H1 (cell line): ENCODE measurements at regions not wholly inside any gene's neighbourhood (a gene's known extent, or its start where the extent isn't known, plus 50 kb on each side); places are given as distances from the start of the nearest gene placed in this dataset.

ENCODE experiments used
- CTCF ChIA-PET: fragments of 300-600 bp; sonication (Branson Sonifier 250); formaldehyde crosslinking; loops from one replicate; lab custom pipeline; 2021; ENCODE audit not compliant: partially characterized antibody; lab: Charles Lee
- POLR2A ChIA-PET: fragments of 300-600 bp; sonication (Branson Sonifier 250); formaldehyde crosslinking; loops from one replicate; lab custom pipeline; 2021; ENCODE audit warnings: inconsistent platforms; ENCODE audit not compliant: partially characterized antibody; lab: Charles Lee
- DNase-seq, 2 experiments: peaks; one replicate each; pipeline versions ENCODE4 v3.0.0 to v3.0.0-alpha.2; 2010 to 2022; ENCODE audit warnings: low spot score in 2 of 2, low read depth in 1 of 2, mixed read lengths in 1 of 2
- FAIRE-seq: peaks from 2 replicates; lab custom pipeline; 2011; peaks lifted over from hg19 to GRCh38; lab: Jason Lieb, UNC
- H2AFZ ChIP-seq: 2 replicates; pipeline ENCODE4 v1.8.1; 2012; ENCODE audit warnings: low read length, inconsistent platforms
- H2AK5ac ChIP-seq: 2 replicates; pipeline ENCODE4 v1.6.1; 2013; ENCODE audit warnings: low read depth, low read length
- H2BK120ac ChIP-seq: replicated peaks from 2 replicates; pipeline ENCODE3; 2013; ENCODE audit warnings: low read depth, low read length, inconsistent platforms
- H2BK12ac ChIP-seq: 2 replicates; pipeline ENCODE4 v1.6.1; 2013; ENCODE audit warnings: low read depth, low read length
- H2BK15ac ChIP-seq: 2 replicates; pipeline ENCODE4 v1.6.1; 2013; ENCODE audit warnings: low read length
- H2BK20ac ChIP-seq: 2 replicates; pipeline ENCODE4 v1.6.1; 2013; ENCODE audit warnings: low read length
- H2BK5ac ChIP-seq: 2 replicates; pipeline ENCODE4 v1.6.1; 2013; ENCODE audit warnings: low read depth, low read length
- H3K14ac ChIP-seq: 2 replicates; pipeline ENCODE4 v1.6.1; 2013; ENCODE audit warnings: inconsistent platforms; ENCODE audit not compliant: insufficient read length
- H3K18ac ChIP-seq: 2 replicates; pipeline ENCODE4 v1.6.1; 2013; ENCODE audit warnings: low read length; ENCODE audit errors: extremely low read depth
- H3K23ac ChIP-seq: 2 replicates; pipeline ENCODE4 v1.6.1; 2013; ENCODE audit warnings: inconsistent platforms; ENCODE audit not compliant: insufficient read length
- H3K23me2 ChIP-seq: 2 replicates; pipeline ENCODE4 v1.6.1; 2013; ENCODE audit warnings: low read depth, low read length
- H3K27ac ChIP-seq: 2 replicates; pipeline ENCODE4 v1.6.1; 2011; ENCODE audit warnings: low read depth, low read length, inconsistent platforms
- H3K27me3 ChIP-seq, 4 experiments: replicated peaks in 1 of 4; 1 replicate in 1 of 4; 2 replicates in 3 of 4; pipeline versions ENCODE4 v1.6.1 to v1.8.1; 2011 to 2013; ENCODE audit warnings: low read length in 3 of 4, mild to moderate bottlenecking in 3 of 4, inconsistent platforms in 2 of 4, mixed read lengths in 2 of 4, moderate library complexity in 1 of 4; ENCODE audit not compliant: control insufficient read depth in 3 of 4, insufficient read depth in 3 of 4; ENCODE audit errors: extremely low read depth in 1 of 4
- H3K36me3 ChIP-seq, 4 experiments: 2 replicates each; pipeline versions ENCODE4 v1.6.1 to v1.8.1; 2011 to 2013; ENCODE audit warnings: mild to moderate bottlenecking in 4 of 4, low read length in 3 of 4, moderate library complexity in 2 of 4, control low read depth in 1 of 4, inconsistent platforms in 1 of 4; ENCODE audit not compliant: insufficient read depth in 4 of 4, control insufficient read depth in 2 of 4
- H3K4ac ChIP-seq: replicated peaks from 2 replicates; pipeline ENCODE3; 2013; ENCODE audit warnings: low read length, low read depth, mixed read lengths, inconsistent platforms; ENCODE audit not compliant: insufficient read length
- H3K4me1 ChIP-seq, 4 experiments: replicated peaks in 1 of 4; 1 replicate in 1 of 4; 2 replicates in 3 of 4; pipeline versions ENCODE4 v1.6.1 to v1.8.1; 2011 to 2013; ENCODE audit warnings: low read length in 3 of 4, inconsistent platforms in 2 of 4, mixed read lengths in 1 of 4; ENCODE audit not compliant: insufficient read depth in 4 of 4, control insufficient read depth in 3 of 4
- H3K4me2 ChIP-seq, 2 experiments: 2 replicates each; pipeline versions ENCODE4 v1.6.1 to v1.8.1; 2011 to 2013; ENCODE audit warnings: low read depth in 2 of 2, low read length in 2 of 2, control low read depth in 1 of 2, inconsistent platforms in 1 of 2, mild to moderate bottlenecking in 1 of 2; ENCODE audit not compliant: insufficient read depth in 1 of 2
- H3K4me3 ChIP-seq, 4 experiments: fragments of 200-600, 300-600 bp in 1 of 4; sonication (generic), shearing (Covaris generic), sonication (Bioruptor Twin) in 1 of 4; 2 replicates each; pipeline versions ENCODE4 v1.5.1 to v1.8.1; 2011 to 2016; ENCODE audit warnings: low read length in 4 of 4, low read depth in 3 of 4, control low read depth in 2 of 4, inconsistent platforms in 2 of 4, mild to moderate bottlenecking in 2 of 4, mixed read lengths in 1 of 4, moderate library complexity in 1 of 4; ENCODE audit not compliant: insufficient read depth in 2 of 4; ENCODE audit errors: extremely low read depth in 1 of 4
- H3K56ac ChIP-seq: replicated peaks from 2 replicates; pipeline ENCODE3; 2013; ENCODE audit warnings: low read depth, mild to moderate bottlenecking, mixed read lengths, low read length, inconsistent platforms; ENCODE audit not compliant: insufficient read length
- H3K79me1 ChIP-seq: 2 replicates; pipeline ENCODE4 v1.6.1; 2013; ENCODE audit warnings: low read depth, low read length, control low read depth
- H3K79me2 ChIP-seq, 2 experiments: 2 replicates each; pipeline versions ENCODE4 v1.6.1 to v1.8.1; 2012 to 2013; ENCODE audit warnings: low read length in 2 of 2, mild to moderate bottlenecking in 2 of 2, inconsistent platforms in 1 of 2; ENCODE audit not compliant: insufficient read depth in 2 of 2, control insufficient read depth in 1 of 2
- H3K9ac ChIP-seq, 4 experiments: replicated peaks in 1 of 4; 1 replicate in 1 of 4; 2 replicates in 3 of 4; pipeline versions ENCODE4 v1.6.1 to v1.8.1; 2011 to 2013; ENCODE audit warnings: low read depth in 3 of 4, low read length in 3 of 4, control low read depth in 2 of 4, mild to moderate bottlenecking in 2 of 4, moderate library complexity in 2 of 4, inconsistent platforms in 1 of 4; ENCODE audit errors: extremely low read depth in 1 of 4
- H3K9me3 ChIP-seq, 2 experiments: 2 replicates each; pipeline versions ENCODE4 v1.6.1 to v1.8.1; 2012 to 2013; ENCODE audit warnings: mild to moderate bottlenecking in 2 of 2, moderate library complexity in 2 of 2, control low read depth in 1 of 2, inconsistent platforms in 1 of 2, low read depth in 1 of 2, low read length in 1 of 2, mixed read lengths in 1 of 2; ENCODE audit not compliant: insufficient read depth in 2 of 2
- H4K20me1 ChIP-seq, 2 experiments: replicated peaks in 1 of 2; 2 replicates each; pipeline versions ENCODE3 to v1.8.1; 2011 to 2013; ENCODE audit warnings: inconsistent platforms in 2 of 2, low read length in 2 of 2, mild to moderate bottlenecking in 1 of 2; ENCODE audit not compliant: insufficient read depth in 2 of 2, control insufficient read depth in 1 of 2
- H4K5ac ChIP-seq: 2 replicates; pipeline ENCODE4 v1.6.1; 2013; ENCODE audit warnings: low read length, low read depth, mixed read lengths, inconsistent platforms; ENCODE audit not compliant: insufficient read length
- H4K8ac ChIP-seq: 2 replicates; pipeline ENCODE4 v1.8.0; 2013; ENCODE audit warnings: mild to moderate bottlenecking, moderate library complexity, low read length, inconsistent platforms; ENCODE audit not compliant: insufficient read depth; ENCODE audit errors: extremely low read depth
- H4K91ac ChIP-seq: replicated peaks from 2 replicates; pipeline ENCODE3; 2013; ENCODE audit warnings: low read length, mixed read lengths, inconsistent platforms; ENCODE audit not compliant: insufficient read length
- BRCA1 ChIP-seq: IDR thresholded peaks from 2 replicates; pipeline ENCODE4 v1.6.1; 2012; ENCODE audit warnings: low read depth, low read length, improper control_type of control experiment
- CTCF ChIP-seq, 3 experiments: IDR thresholded peaks; 1 replicate in 2 of 3; 2 replicates in 1 of 3; pipeline versions ENCODE4 v1.5.1 to v1.6.1; 2011; ENCODE audit warnings: low read length in 3 of 3, mild to moderate bottlenecking in 3 of 3, inconsistent platforms in 2 of 3, low read depth in 1 of 3, moderate library complexity in 1 of 3; ENCODE audit not compliant: insufficient read depth in 1 of 3; ENCODE audit errors: control extremely low read depth in 1 of 3
- EGR1 ChIP-seq: IDR thresholded peaks from 2 replicates; pipeline ENCODE4 v1.6.1; 2011; ENCODE audit warnings: low read depth, low read length, borderline replicate concordance
- GABPA ChIP-seq: IDR thresholded peaks from 2 replicates; pipeline ENCODE4 v1.6.1; 2011; ENCODE audit warnings: mild to moderate bottlenecking, low read length, moderate library complexity, borderline replicate concordance; ENCODE audit not compliant: insufficient read depth
- JUND ChIP-seq: IDR thresholded peaks from 2 replicates; pipeline ENCODE4 v1.6.1; 2011; ENCODE audit warnings: mild to moderate bottlenecking, improper control_type of control experiment, low read length
- RAD21 ChIP-seq, 2 experiments: IDR thresholded peaks in 1 of 2; conservative IDR thresholded peaks in 1 of 2; 2 replicates each; pipeline ENCODE4 v1.6.1; 2011; ENCODE audit warnings: low read depth in 2 of 2, low read length in 2 of 2, improper control_type of control experiment in 1 of 2, inconsistent platforms in 1 of 2, mild to moderate bottlenecking in 1 of 2, moderate library complexity in 1 of 2
- SIRT6 ChIP-seq: IDR thresholded peaks from one replicate; pipeline ENCODE4 v1.7.1; 2012; ENCODE audit warnings: low read length, inconsistent platforms
- TEAD4 ChIP-seq: IDR thresholded peaks from 2 replicates; pipeline ENCODE4 v1.6.1; 2012; ENCODE audit warnings: low read depth, low read length, inconsistent platforms, mixed read lengths
- WGBS, 2 experiments: shearing (Covaris generic) in 1 of 2; methylation state at CpG; one replicate each; pipeline versions ENCODE4 v1.1.6 to v1.1.7; 2013 to 2015; ENCODE audit warnings: low lambda C conversion rate in 2 of 2, mixed read lengths in 2 of 2, inconsistent platforms in 1 of 2, low coverage in 1 of 2, missing lambda C conversion rate in 1 of 2; ENCODE audit not compliant: insufficient replicate concordance in 2 of 2, insufficient coverage in 1 of 2, insufficient read length in 1 of 2; ENCODE audit errors: extremely low coverage in 1 of 2, missing lambda C conversion rate in 1 of 2; 5-methylcytosine and 5-hydroxymethylcytosine counted together

GRCh38 chr2:80722803-80723202, 418.3 kb upstream of the LRRTM1 start:
- no peaks in the 10 kb centered on the region for H3K23me2 ChIP-seq
- no peak overlapping the region for H3K18ac ChIP-seq
- no peak overlapping the region for H3K14ac ChIP-seq
- no peak overlapping the region for H3K56ac ChIP-seq
- no peak overlapping the region for H2AFZ ChIP-seq
- WGBS, 2 experiments: 94% methylated on average over 2 of the region's 2 CpGs; no CpG with 5 or more reads in 1 of the 2 experiments
- H4K91ac ChIP-seq: no peak overlapping the region
- CTCF ChIA-PET: no interaction called here
- DNase-seq (no peak), FAIRE-seq (no peak)
- no peaks in the 10 kb centered on the region for H3K79me2 ChIP-seq
- no peak overlapping the region for H4K5ac ChIP-seq
- H3K36me3 ChIP-seq: no peaks in the 10 kb centered on the region
- no peaks in the 10 kb centered on the region for H3K27me3 ChIP-seq
- H3K27ac ChIP-seq: no peak overlapping the region
- no peaks in the 10 kb centered on the region for H4K20me1 ChIP-seq
- H3K4me3 ChIP-seq: no peak overlapping the region
- H3K4ac ChIP-seq: no peak overlapping the region
- TF ChIP-seq JUND: no peak
- no peak for TF ChIP-seq RAD21 (IDR thresholded peaks at IDR 0.05 in 1 of 2, conservative IDR thresholded peaks at IDR 0.05 in 1 of 2; ENCODE audit: low read depth in 2 of 2, low read length in 2 of 2)
- TF ChIP-seq BRCA1: no peak
- no peak for TF ChIP-seq SIRT6
- no peak for TF ChIP-seq TEAD4
- no peak for TF ChIP-seq CTCF (IDR thresholded peaks at IDR 0.05; ENCODE audit: control extremely low read depth in 1 of 3, insufficient read depth in 1 of 3, low read depth in 1 of 3, low read length in 3 of 3)
- no peak for TF ChIP-seq EGR1
- no peak for TF ChIP-seq GABPA
- H4K8ac ChIP-seq: no peak overlapping the region
- no peak overlapping the region for H2BK5ac ChIP-seq
- H3K9me3 ChIP-seq: no peaks in the 10 kb centered on the region
- POLR2A ChIA-PET: no interaction called here
- H3K9ac ChIP-seq: no peak overlapping the region
- H3K23ac ChIP-seq: no peak overlapping the region
- H3K79me1 ChIP-seq: no peaks in the 10 kb centered on the region
- no peak overlapping the region for H2BK20ac ChIP-seq
- no peak overlapping the region for H2AK5ac ChIP-seq
- no peak overlapping the region for H2BK120ac ChIP-seq
- H2BK12ac ChIP-seq: no peak overlapping the region
- no peak overlapping the region for H2BK15ac ChIP-seq
- 0 out of 7 replicates have a peak, but pooled peaks cover 0 to 3% (median 0%) of the 10 kb centered on the region in 4 experiments for H3K4me1 ChIP-seq
- H3K4me2 ChIP-seq: no peak overlapping the region
